Esophagus squamous epithelium (tissue), 5 donors: ENCODE measurements at regions not wholly inside any gene's neighbourhood (a gene's known extent, or its start where the extent isn't known, plus 50 kb on each side); places are given as distances from the start of the nearest gene placed in this dataset.
"Not testable (repeated sequence)": the region's sequence is repeated elsewhere in the genome, so short reads cannot be mapped to it uniquely, and the experiment has no call there.

Experiments
- DNase-seq: peaks from one replicate; lab custom pipeline; 2025; lab: John Stamatoyannopoulos, UW
- H3K27ac ChIP-seq, 4 donors: fragments of 200-600 bp; sonication (generic); one replicate each; pipeline ENCODE4 v1.5.1; 2016 to 2019; ENCODE audit warnings: mild to moderate bottlenecking in 1 of 4
- H3K27me3 ChIP-seq, 4 donors: fragments of 200-600 bp; sonication (generic); 1 replicate in 3 of 4; 2 replicates in 1 of 4; pipeline versions ENCODE4 v1.5.1 to v1.6.0; 2017 to 2021; ENCODE audit warnings: antibody characterized with exemption in 1 of 4
- H3K36me3 ChIP-seq, 3 donors: fragments of 200-600 bp; sonication (generic); one replicate each; pipeline ENCODE4 v1.5.1; 2016 to 2019
- H3K4me1 ChIP-seq, 3 donors: fragments of 200-600 bp; sonication (generic); one replicate each; pipeline ENCODE4 v1.5.1; 2017 to 2019
- H3K4me3 ChIP-seq, 4 donors: fragments of 200-600 bp; sonication (generic); 1 replicate in 3 of 4; 2 replicates in 1 of 4; pipeline ENCODE4 v1.5.1; 2016 to 2019; ENCODE audit warnings: mild to moderate bottlenecking in 2 of 4, moderate library complexity in 1 of 4
- H3K9me3 ChIP-seq, 3 donors: fragments of 200-600 bp; sonication (generic); one replicate each; pipeline ENCODE4 v1.5.1; 2016 to 2019
- POLR2A ChIP-seq, 4 donors: fragments of 450-650 bp; IDR thresholded peaks; one replicate each; pipeline ENCODE4 v1.6.1; 2017; ENCODE audit warnings: antibody characterized with exemption in 4 of 4, mild to moderate bottlenecking in 4 of 4, moderate library complexity in 3 of 4
- WGBS, 2 donors: methylation state at CpG; one replicate each; pipeline ENCODE4 v1.1.5; 2018; 5-methylcytosine and 5-hydroxymethylcytosine counted together
- intact Hi-C: fragments of 100-400 bp; cut with DNase I; formaldehyde crosslinking; loops from one replicate; pipeline ENCODE4 v1.15.0; 2022
- TF ChIP-seq, protein P1 (sequence below), 6 experiments: fragments of 450-650 bp in 4 of 6; fragments of 200-600 bp in 2 of 6; sonication (generic) in 2 of 6; IDR thresholded peaks; one replicate each; pipeline ENCODE4 v1.5.1; 2016 to 2019; ENCODE audit warnings: antibody characterized with exemption in 6 of 6, mild to moderate bottlenecking in 4 of 6, moderate library complexity in 4 of 6
- donor health status: DM: yes; HTN: yes; CAD: no.

DNA sequence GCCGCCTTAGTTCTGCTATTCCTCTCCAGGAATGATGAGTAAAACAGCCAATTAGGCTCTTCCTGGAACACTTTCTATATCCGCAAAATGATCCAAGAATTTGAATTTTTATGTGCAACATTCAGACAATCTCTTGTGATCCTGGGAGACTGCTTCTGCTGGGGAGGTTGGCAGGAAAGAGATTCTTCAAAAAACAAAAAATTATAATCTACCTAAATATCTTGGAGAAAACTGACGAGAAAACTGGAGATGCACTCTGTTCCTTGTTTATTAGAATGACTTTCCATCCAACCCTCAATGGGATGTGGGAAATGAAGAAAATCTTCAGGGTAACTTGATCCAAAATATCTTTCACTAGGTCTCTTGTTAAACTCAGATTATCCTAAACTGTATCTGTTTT is 346.3 kb upstream of the UBE2E2 start:
- Histone ChIP-seq H3K27ac (no peak overlapping the region), H3K4me3 (no peak overlapping the region), H3K36me3 (no peaks in the 10 kb centered on the region), H3K27me3 (no peaks in the 10 kb centered on the region), H3K4me1 (no peaks in the 10 kb centered on the region), H3K9me3 (no peaks in the 10 kb centered on the region)
- DNase-seq = no peak
- 79 to 81% methylated on average over 3 of the region's 3 CpGs for WGBS, 2 donors
- TF ChIP-seq, protein P1, sequence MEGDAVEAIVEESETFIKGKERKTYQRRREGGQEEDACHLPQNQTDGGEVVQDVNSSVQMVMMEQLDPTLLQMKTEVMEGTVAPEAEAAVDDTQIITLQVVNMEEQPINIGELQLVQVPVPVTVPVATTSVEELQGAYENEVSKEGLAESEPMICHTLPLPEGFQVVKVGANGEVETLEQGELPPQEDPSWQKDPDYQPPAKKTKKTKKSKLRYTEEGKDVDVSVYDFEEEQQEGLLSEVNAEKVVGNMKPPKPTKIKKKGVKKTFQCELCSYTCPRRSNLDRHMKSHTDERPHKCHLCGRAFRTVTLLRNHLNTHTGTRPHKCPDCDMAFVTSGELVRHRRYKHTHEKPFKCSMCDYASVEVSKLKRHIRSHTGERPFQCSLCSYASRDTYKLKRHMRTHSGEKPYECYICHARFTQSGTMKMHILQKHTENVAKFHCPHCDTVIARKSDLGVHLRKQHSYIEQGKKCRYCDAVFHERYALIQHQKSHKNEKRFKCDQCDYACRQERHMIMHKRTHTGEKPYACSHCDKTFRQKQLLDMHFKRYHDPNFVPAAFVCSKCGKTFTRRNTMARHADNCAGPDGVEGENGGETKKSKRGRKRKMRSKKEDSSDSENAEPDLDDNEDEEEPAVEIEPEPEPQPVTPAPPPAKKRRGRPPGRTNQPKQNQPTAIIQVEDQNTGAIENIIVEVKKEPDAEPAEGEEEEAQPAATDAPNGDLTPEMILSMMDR (IDR thresholded peaks at IDR 0.05) = no peak
- TF ChIP-seq POLR2A (IDR thresholded peaks at IDR 0.05) = no peak
- intact Hi-C loops = no loop called here

DNA sequence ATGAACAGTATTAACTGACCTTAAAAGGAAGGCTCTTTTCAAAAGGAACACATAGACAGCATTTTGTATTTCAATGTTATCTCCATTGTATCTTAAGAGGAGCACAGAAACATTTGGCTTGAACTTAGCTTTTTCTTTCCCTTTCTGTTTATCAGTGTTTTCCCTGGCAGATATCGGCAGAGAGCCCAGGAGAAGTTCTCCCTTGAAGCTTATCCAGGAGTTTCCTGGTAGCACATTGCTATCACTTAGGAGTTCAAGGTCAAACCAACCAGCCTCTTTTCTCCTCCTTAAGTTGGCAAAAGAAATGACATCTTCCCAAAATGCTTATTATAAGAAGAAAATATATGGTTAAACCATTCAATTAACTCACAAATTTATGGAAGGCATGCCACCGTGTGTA is 344.6 kb upstream of the UBE2E2 start:
- no peak overlapping the region for H3K4me3 ChIP-seq
- H3K9me3 ChIP-seq = no peaks in the 10 kb centered on the region
- H3K4me1 ChIP-seq = no peaks in the 10 kb centered on the region
- no peaks in the 10 kb centered on the region for H3K36me3 ChIP-seq
- WGBS, 2 donors = 40 to 68% methylated on average over 2 of the region's 2 CpGs
- no peak overlapping the region for H3K27ac ChIP-seq
- H3K27me3 ChIP-seq = no peaks in the 10 kb centered on the region
- no peak for DNase-seq
- TF ChIP-seq, protein P1 (IDR thresholded peaks at IDR 0.05) = no peak
- no peak for TF ChIP-seq POLR2A (IDR thresholded peaks at IDR 0.05)
- intact Hi-C loops = no loop called here

DNA sequence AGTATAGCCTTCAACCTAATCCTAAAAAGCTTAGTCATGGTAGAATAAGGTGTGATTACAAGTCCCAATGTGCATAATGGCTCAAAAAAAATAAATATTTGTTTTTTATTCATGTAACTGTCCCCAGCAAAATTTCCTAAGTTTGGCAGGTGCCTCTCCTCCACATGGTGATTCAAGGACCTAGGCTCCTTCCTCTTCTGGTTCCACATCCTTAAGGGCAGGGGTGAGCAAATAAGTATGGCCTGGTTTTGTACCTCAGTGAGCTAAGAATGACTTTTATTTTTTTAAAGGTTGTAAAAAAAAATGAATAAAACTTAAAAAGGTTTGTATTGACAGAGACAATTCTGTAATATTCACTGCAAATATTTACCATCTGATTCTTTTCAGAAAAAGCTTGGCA is 343.5 kb upstream of the UBE2E2 start:
- H3K4me3 ChIP-seq = no peak overlapping the region
- intact Hi-C loops = no loop called here
- no peaks in the 10 kb centered on the region for H3K36me3 ChIP-seq
- no peak overlapping the region for H3K27ac ChIP-seq
- TF ChIP-seq, protein P1 (IDR thresholded peaks at IDR 0.05) = no peak
- TF ChIP-seq POLR2A (IDR thresholded peaks at IDR 0.05) = no peak
- no peaks in the 10 kb centered on the region for H3K4me1 ChIP-seq
- H3K9me3 ChIP-seq = no peaks in the 10 kb centered on the region
- H3K27me3 ChIP-seq = no peaks in the 10 kb centered on the region
- DNase-seq = no peak

DNA sequence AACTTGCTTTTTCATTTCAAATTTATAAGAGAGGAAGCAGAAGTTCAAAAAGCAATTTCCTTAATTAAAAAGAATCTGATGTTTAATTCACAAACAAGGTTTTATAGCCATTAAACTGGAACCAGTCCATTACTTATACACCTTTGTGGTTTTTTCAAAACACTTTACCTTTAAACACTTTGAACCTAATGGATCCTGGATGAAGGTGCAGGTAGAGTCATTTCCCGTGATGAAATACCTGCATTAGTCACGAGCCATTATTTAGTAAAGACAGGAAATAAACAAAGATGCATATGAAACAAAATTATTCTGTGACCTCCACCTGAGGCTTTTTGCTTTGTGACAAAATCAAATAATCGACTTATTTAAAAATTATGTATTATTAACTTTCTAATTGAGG is 341.7 kb upstream of the UBE2E2 start:
- Histone ChIP-seq H3K4me3 (no peak overlapping the region), H3K27ac (no peak overlapping the region), H3K4me1 (no peaks in the 10 kb centered on the region), H3K9me3 (no peaks in the 10 kb centered on the region), H3K27me3 (no peaks in the 10 kb centered on the region), H3K36me3 (no peaks in the 10 kb centered on the region)
- TF ChIP-seq, protein P1 (IDR thresholded peaks at IDR 0.05) = no peak
- TF ChIP-seq POLR2A (IDR thresholded peaks at IDR 0.05) = no peak
- 49 to 65% methylated on average over 3 of the region's 3 CpGs for WGBS, 2 donors
- no peak for DNase-seq
- intact Hi-C loops = no loop called here

DNA sequence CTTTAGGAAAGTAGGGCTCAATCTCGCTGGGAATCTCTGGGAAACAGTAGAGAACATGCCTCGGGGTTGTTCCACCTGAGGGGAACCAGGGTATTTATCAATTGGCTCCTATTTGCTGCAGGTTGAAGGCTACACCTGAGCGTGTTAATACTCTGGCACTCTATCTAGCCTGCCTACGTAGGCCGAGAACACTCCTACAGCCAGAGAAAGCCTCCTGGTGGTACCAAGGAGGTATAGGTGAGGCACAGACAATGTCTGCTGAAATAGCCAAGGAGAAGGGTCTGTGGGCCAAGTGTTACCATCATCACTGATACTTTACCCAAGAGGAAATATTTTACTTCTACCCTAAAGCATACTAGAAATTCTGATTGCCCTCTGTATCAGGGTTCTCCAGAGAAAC is 341.0 kb upstream of the UBE2E2 start:
- no peak for TF ChIP-seq POLR2A (IDR thresholded peaks at IDR 0.05)
- TF ChIP-seq, protein P1 (IDR thresholded peaks at IDR 0.05) = no peak
- no peak overlapping the region for H3K4me3 ChIP-seq
- no peak for DNase-seq
- no peaks in the 10 kb centered on the region for H3K27me3 ChIP-seq
- H3K27ac ChIP-seq = no peak overlapping the region
- 78 to 85% methylated on average over 2 to 5 of the region's 5 CpGs for WGBS, 2 donors
- no peaks in the 10 kb centered on the region for H3K9me3 ChIP-seq
- H3K36me3 ChIP-seq = no peaks in the 10 kb centered on the region
- H3K4me1 ChIP-seq = no peaks in the 10 kb centered on the region
- intact Hi-C loops = no loop called here

DNA sequence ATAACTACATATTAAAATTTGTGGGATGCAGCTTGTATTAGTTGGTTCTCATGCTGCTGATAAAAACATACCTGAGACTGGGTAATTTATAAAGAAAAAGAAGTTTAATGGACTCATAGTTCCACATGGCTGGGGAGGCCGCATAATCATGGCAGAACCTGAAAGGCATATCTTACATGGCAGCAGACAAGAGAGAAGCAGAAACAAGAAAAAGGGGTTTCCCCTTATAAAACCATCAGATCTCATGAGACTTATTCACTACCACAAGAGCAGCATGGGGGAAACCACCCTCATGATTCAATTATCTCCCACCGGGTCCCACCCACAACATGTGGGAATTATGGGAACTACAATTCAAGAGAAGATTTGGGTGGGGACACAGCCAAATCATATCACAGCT is 320.3 kb upstream of the UBE2E2 start:
- DNase-seq, H3K36me3 ChIP-seq, intact Hi-C loops, H3K4me1 ChIP-seq, H3K27me3 ChIP-seq, H3K9me3 ChIP-seq, H3K4me3 ChIP-seq, H3K27ac ChIP-seq: not testable (repeated sequence)
- 80 to 86% methylated on average over 2 of the region's 2 CpGs for WGBS, 2 donors
